ENCODE measurements at regions not wholly inside any gene's neighbourhood (a gene's known extent, or its start where the extent isn't known, plus 50 kb on each side); places are given as distances from the start of the nearest gene placed in this dataset.

DNA sequence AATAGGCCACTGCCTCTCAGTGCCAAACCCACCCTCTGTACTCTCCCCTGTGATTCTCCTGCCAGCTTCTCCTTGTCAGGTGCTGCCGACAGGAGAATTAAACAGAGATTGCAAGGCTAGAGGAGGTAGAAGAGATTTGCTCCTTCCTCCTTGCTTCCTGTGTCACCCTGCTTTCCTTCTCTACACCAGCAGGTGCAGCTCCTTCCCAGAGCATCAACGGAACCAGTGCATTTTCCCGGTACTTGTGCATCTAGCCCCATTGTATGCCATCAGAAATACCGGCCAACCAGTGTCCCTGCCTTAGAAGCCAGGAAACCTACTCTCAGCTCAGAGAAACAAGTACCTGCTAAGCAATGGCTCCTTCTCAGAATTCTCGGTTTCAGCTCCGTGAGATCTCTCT, 253.2 kb downstream of the SUCLA2 start:
- Mint-ChIP-seq H3K27me3 (peaks cover 1% of the 10 kb centered on the region), H3K27ac (no peak overlapping the region), H3K9me3 (ENCODE audit: insufficient read depth) (no peaks in the 10 kb centered on the region), H3K4me3 (no peak overlapping the region), H3K4me1 (no peaks in the 10 kb centered on the region)
- ChIA-PET POLR2A (no interaction called here), CTCF (no interaction called here)
- intact Hi-C loops (cut with micrococcal nuclease), result no loop called here
- Histone ChIP-seq H3K27me3 (replicated peaks in 1 of 4; ENCODE audit: control extremely low read depth in 1 of 4, control insufficient read depth in 3 of 4, insufficient read depth in 4 of 4, low read length in 3 of 4) (peaks cover 0 to 4% (median 0%) of the 10 kb centered on the region in 4 experiments), H3K9me3 (ENCODE audit: control extremely low read depth in 1 of 3, control insufficient read depth in 2 of 3, insufficient read depth in 1 of 3, low read length in 2 of 3) (no peaks in the 10 kb centered on the region), H3K9ac (ENCODE audit: low read length) (no peak overlapping the region), H3K4me2 (replicated peaks; ENCODE audit: low read depth, low read length, poor library complexity, severe bottlenecking) (no peak overlapping the region), H3K36me3 (replicated peaks in 1 of 2; ENCODE audit: control extremely low read depth in 1 of 2, control insufficient read depth in 1 of 2, extremely low read depth in 1 of 2, insufficient read depth in 2 of 2, low read length in 1 of 2) (no peaks in the 10 kb centered on the region), H3K4me1 (ENCODE audit: control insufficient read depth in 2 of 2, insufficient read depth in 2 of 2, low read length in 2 of 2) (no peaks in the 10 kb centered on the region), H3K27ac (ENCODE audit: low read length in 2 of 2) (no peak overlapping the region), H2AFZ (ENCODE audit: insufficient read depth, low read depth, low read length, poor library complexity, severe bottlenecking) (no peak overlapping the region), H3K4me3 (ENCODE audit: control extremely low read depth in 1 of 5, extremely low read depth in 1 of 5, insufficient read depth in 1 of 5, low read depth in 2 of 5, low read length in 4 of 5) (no peak overlapping the region), H4K20me1 (ENCODE audit: control insufficient read depth, insufficient read depth, low read length, poor library complexity, severe bottlenecking) (no peaks in the 10 kb centered on the region), H3K79me2 (ENCODE audit: control insufficient read depth, insufficient read depth, low read length) (no peaks in the 10 kb centered on the region)
- ATAC-seq (ENCODE audit: low read depth) (no peak), DNase-seq (no peak)
- WGBS (ENCODE audit: insufficient coverage), result 75% methylated on average over 5 of the region's 6 CpGs
- TF ChIP-seq EZH2 (IDR thresholded peaks at IDR 0.05; ENCODE audit: borderline replicate concordance, insufficient read depth, low read depth, low read length, poor library complexity, severe bottlenecking), result no peak
- TF ChIP-seq, protein P1, sequence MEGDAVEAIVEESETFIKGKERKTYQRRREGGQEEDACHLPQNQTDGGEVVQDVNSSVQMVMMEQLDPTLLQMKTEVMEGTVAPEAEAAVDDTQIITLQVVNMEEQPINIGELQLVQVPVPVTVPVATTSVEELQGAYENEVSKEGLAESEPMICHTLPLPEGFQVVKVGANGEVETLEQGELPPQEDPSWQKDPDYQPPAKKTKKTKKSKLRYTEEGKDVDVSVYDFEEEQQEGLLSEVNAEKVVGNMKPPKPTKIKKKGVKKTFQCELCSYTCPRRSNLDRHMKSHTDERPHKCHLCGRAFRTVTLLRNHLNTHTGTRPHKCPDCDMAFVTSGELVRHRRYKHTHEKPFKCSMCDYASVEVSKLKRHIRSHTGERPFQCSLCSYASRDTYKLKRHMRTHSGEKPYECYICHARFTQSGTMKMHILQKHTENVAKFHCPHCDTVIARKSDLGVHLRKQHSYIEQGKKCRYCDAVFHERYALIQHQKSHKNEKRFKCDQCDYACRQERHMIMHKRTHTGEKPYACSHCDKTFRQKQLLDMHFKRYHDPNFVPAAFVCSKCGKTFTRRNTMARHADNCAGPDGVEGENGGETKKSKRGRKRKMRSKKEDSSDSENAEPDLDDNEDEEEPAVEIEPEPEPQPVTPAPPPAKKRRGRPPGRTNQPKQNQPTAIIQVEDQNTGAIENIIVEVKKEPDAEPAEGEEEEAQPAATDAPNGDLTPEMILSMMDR (IDR thresholded peaks at IDR 0.05), result no peak

DNA sequence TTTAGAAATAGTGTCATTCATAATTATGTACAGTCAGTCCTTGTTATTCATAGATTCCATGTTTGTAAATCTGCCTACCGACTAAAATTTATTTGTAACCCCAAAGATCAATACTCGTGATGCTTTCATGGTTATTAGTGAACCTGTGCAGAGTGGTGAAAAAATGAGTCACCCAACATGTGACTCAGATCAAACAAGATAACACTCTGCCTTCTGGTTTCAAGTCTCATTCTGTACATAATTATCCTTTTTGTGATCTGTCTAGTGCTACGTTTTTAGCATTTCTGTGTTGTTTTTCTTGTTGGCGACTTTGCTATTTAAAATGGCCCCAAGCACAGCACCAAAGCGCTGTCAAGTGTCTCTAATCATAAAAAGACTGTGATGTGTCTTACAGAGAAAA, 274.7 kb downstream of the SUCLA2 start:
- no peak for ATAC-seq (ENCODE audit: low read depth)
- Histone ChIP-seq H3K27me3 (replicated peaks in 1 of 4; ENCODE audit: control extremely low read depth in 1 of 4, control insufficient read depth in 3 of 4, insufficient read depth in 4 of 4, low read length in 3 of 4) (no peaks in the 10 kb centered on the region), H3K27ac (ENCODE audit: low read length in 2 of 2) (no peak overlapping the region), H2AFZ (ENCODE audit: insufficient read depth, low read depth, low read length, poor library complexity, severe bottlenecking) (no peak overlapping the region), H3K36me3 (replicated peaks in 1 of 2; ENCODE audit: control extremely low read depth in 1 of 2, control insufficient read depth in 1 of 2, extremely low read depth in 1 of 2, insufficient read depth in 2 of 2, low read length in 1 of 2) (no peaks in the 10 kb centered on the region), H3K4me2 (replicated peaks; ENCODE audit: low read depth, low read length, poor library complexity, severe bottlenecking) (no peak overlapping the region), H3K4me1 (ENCODE audit: control insufficient read depth in 2 of 2, insufficient read depth in 2 of 2, low read length in 2 of 2) (no peaks in the 10 kb centered on the region), H3K4me3 (ENCODE audit: control extremely low read depth in 1 of 5, extremely low read depth in 1 of 5, insufficient read depth in 1 of 5, low read depth in 2 of 5, low read length in 4 of 5) (no peak overlapping the region), H4K20me1 (ENCODE audit: control insufficient read depth, insufficient read depth, low read length, poor library complexity, severe bottlenecking) (no peaks in the 10 kb centered on the region), H3K9ac (ENCODE audit: low read length) (no peak overlapping the region), H3K79me2 (ENCODE audit: control insufficient read depth, insufficient read depth, low read length) (no peaks in the 10 kb centered on the region), H3K9me3 (ENCODE audit: control extremely low read depth in 1 of 3, control insufficient read depth in 2 of 3, insufficient read depth in 1 of 3, low read length in 2 of 3) (no peaks in the 10 kb centered on the region)
- WGBS (ENCODE audit: insufficient coverage), result 60% methylated on average over 1 of the region's 5 CpGs
- intact Hi-C loops (cut with micrococcal nuclease), result no loop called here
- H3K4me1 Mint-ChIP-seq, result no peaks in the 10 kb centered on the region
- H3K27ac Mint-ChIP-seq, result no peak overlapping the region
- DNase-seq, result no peak
- H3K27me3 Mint-ChIP-seq, result no peaks in the 10 kb centered on the region
- H3K9me3 Mint-ChIP-seq (ENCODE audit: insufficient read depth), result no peaks in the 10 kb centered on the region
- ChIA-PET CTCF (no interaction called here), POLR2A (no interaction called here)
- TF ChIP-seq EZH2 (IDR thresholded peaks at IDR 0.05; ENCODE audit: borderline replicate concordance, insufficient read depth, low read depth, low read length, poor library complexity, severe bottlenecking), result no peak
- TF ChIP-seq, protein P1 (IDR thresholded peaks at IDR 0.05), result no peak
- H3K4me3 Mint-ChIP-seq, result no peak overlapping the region

Data from B cell (primary cell).